ENCODE measurements at regions not wholly inside any gene's neighbourhood (a gene's known extent, or its start where the extent isn't known, plus 50 kb on each side); places are given as distances from the start of the nearest gene placed in this dataset.
"Not testable (repeated sequence)": the region's sequence is repeated elsewhere in the genome, so short reads cannot be mapped to it uniquely, and the experiment has no call there.

DNA sequence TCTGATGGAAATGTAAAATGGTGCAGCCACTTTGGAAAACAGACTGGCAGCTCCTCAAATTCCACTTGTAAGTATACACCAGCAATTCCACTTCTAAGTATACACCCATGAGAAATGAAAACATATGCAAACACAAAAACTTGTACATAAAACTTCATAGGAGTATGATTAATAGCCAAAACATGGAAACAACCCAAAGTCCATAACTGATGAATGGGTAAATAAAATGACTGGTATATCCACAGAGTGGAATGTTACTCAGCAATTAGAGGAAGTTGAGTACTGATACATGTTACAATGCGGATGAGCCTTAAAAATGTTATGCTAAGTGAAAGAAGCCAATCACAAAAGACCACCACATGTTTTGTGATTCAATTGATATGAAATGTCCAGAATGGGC, 99.8 kb upstream of the VOPP1 start:
- TF ChIP-seq POLR2AphosphoS5 (IDR thresholded peaks at IDR 0.05), result not testable (repeated sequence)
- TF ChIP-seq, protein P1, sequence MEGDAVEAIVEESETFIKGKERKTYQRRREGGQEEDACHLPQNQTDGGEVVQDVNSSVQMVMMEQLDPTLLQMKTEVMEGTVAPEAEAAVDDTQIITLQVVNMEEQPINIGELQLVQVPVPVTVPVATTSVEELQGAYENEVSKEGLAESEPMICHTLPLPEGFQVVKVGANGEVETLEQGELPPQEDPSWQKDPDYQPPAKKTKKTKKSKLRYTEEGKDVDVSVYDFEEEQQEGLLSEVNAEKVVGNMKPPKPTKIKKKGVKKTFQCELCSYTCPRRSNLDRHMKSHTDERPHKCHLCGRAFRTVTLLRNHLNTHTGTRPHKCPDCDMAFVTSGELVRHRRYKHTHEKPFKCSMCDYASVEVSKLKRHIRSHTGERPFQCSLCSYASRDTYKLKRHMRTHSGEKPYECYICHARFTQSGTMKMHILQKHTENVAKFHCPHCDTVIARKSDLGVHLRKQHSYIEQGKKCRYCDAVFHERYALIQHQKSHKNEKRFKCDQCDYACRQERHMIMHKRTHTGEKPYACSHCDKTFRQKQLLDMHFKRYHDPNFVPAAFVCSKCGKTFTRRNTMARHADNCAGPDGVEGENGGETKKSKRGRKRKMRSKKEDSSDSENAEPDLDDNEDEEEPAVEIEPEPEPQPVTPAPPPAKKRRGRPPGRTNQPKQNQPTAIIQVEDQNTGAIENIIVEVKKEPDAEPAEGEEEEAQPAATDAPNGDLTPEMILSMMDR (IDR thresholded peaks at IDR 0.05), result not testable (repeated sequence)

Data from suprapubic skin (tissue), 3 donors.